Prostate gland (tissue), 2 donors: ENCODE measurements at regions not wholly inside any gene's neighbourhood (a gene's known extent, or its start where the extent isn't known, plus 50 kb on each side); places are given as distances from the start of the nearest gene placed in this dataset.

Experiments used
- DNase-seq: peaks from one replicate; pipeline ENCODE4 v3.0.0-alpha.2; 2019; ENCODE audit warnings: low spot score
- H3K27ac ChIP-seq, 2 donors: fragments of 200-600 bp; sonication (generic); 2 replicates each; pipeline ENCODE4 v1.5.1; 2017 to 2019
- H3K27me3 ChIP-seq: fragments of 200-600 bp; sonication (generic); replicated peaks from 2 replicates; pipeline ENCODE4 v1.5.1; 2019; ENCODE audit not compliant: insufficient read depth
- H3K36me3 ChIP-seq, 2 donors: fragments of 200-600 bp; sonication (generic); 1 replicate in 1 of 2; 2 replicates in 1 of 2; pipeline versions ENCODE4 v1.5.1 to v1.8.1; 2017 to 2019
- H3K4me1 ChIP-seq: fragments of 200-600 bp; sonication (generic); replicated peaks from 2 replicates; pipeline ENCODE4 v1.5.1; 2019
- H3K4me3 ChIP-seq, 2 donors: fragments of 200-600 bp; sonication (generic); 2 replicates each; pipeline ENCODE4 v1.5.1; 2017 to 2019
- H3K9me3 ChIP-seq: fragments of 200-600 bp; sonication (generic); 2 replicates; pipeline ENCODE4 v1.5.1; 2017
- CTCF ChIP-seq, 4 experiments: fragments of 200-600 bp in 2 of 4; fragments of 450-650 bp in 2 of 4; sonication (generic) in 2 of 4; IDR thresholded peaks; 1 replicate in 3 of 4; 2 replicates in 1 of 4; pipeline ENCODE4 v1.5.1; 2016 to 2019; ENCODE audit warnings: antibody characterized with exemption in 4 of 4, mild to moderate bottlenecking in 2 of 4, moderate library complexity in 2 of 4
- POLR2A ChIP-seq: fragments of 450-650 bp; IDR thresholded peaks from one replicate; pipeline ENCODE4 v1.6.1; 2016; ENCODE audit warnings: antibody characterized with exemption, mild to moderate bottlenecking
- POLR2AphosphoS5 ChIP-seq: sonication (generic); formaldehyde crosslinking; IDR thresholded peaks from one replicate; pipeline ENCODE4 v1.6.1; 2017; ENCODE audit warnings: antibody characterized with exemption
- WGBS: methylation state at CpG from one replicate; pipeline ENCODE4 v1.1.5; 2018; 5-methylcytosine and 5-hydroxymethylcytosine counted together
- intact Hi-C: fragments of 100-400 bp; cut with DNase I; formaldehyde crosslinking; loops from one replicate; pipeline ENCODE4 v1.14.2; 2022

GRCh38 chr6:91730710-91731109, 1143.8 kb upstream of the MAP3K7 start:
- Histone ChIP-seq H3K36me3 (no peaks in the 10 kb centered on the region), H3K4me3 (no peak overlapping the region), H3K27ac (no peak overlapping the region), H3K4me1 (no peaks in the 10 kb centered on the region), H3K9me3 (no peaks in the 10 kb centered on the region), H3K27me3 (no peaks in the 10 kb centered on the region)
- no peak for DNase-seq
- intact Hi-C loops: no loop called here
- WGBS: 79% methylated on average over 2 of the region's 2 CpGs
- no peak for TF ChIP-seq POLR2AphosphoS5
- no peak for TF ChIP-seq CTCF (IDR thresholded peaks at IDR 0.05)
- TF ChIP-seq POLR2A: no peak

DNA sequence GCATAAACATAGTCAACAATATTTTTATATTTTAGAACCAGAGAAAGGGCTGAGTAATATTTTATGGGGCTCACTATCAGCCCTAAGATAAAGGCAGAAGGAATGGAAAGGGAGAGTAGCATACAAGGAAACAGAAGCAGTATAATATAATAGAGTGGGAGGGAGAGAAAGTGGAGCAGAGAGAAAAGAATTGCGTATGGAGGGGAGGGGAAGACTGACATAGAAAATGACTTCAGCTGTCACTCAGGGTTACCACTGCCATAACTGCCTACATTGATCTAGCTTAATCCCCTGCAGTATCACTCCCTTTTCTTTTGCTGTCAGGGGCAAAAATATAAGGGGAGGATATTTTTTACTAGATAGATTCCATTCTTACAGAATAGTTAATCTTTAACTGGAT, 1133.5 kb upstream of the MAP3K7 start:
- Histone ChIP-seq H3K27me3 (no peaks in the 10 kb centered on the region), H3K4me3 (no peak overlapping the region), H3K9me3 (no peaks in the 10 kb centered on the region), H3K27ac (no peak overlapping the region), H3K4me1 (no peaks in the 10 kb centered on the region), H3K36me3 (no peaks in the 10 kb centered on the region)
- no peak for TF ChIP-seq POLR2AphosphoS5
- no peak for TF ChIP-seq POLR2A
- TF ChIP-seq CTCF (IDR thresholded peaks at IDR 0.05): no peak
- 47% methylated on average over 1 of the region's 1 CpG for WGBS
- no peak for DNase-seq
- intact Hi-C loops: no loop called here

GRCh38 chr6:91719414-91719813, 1132.5 kb upstream of the MAP3K7 start:
- 28% methylated on average over 1 of the region's 1 CpG for WGBS
- Histone ChIP-seq H3K4me3 (no peak overlapping the region), H3K9me3 (no peaks in the 10 kb centered on the region), H3K36me3 (no peaks in the 10 kb centered on the region), H3K27me3 (no peaks in the 10 kb centered on the region), H3K27ac (no peak overlapping the region), H3K4me1 (no peaks in the 10 kb centered on the region)
- TF ChIP-seq CTCF (IDR thresholded peaks at IDR 0.05) (no peak), POLR2A (no peak), POLR2AphosphoS5 (no peak)
- DNase-seq: no peak
- intact Hi-C loops: no loop called here

- DNase-seq: no peak
- H3K27me3 ChIP-seq: no peaks in the 10 kb centered on the region
- H3K36me3 ChIP-seq: no peaks in the 10 kb centered on the region
- H3K4me3 ChIP-seq: no peak overlapping the region
- no peaks in the 10 kb centered on the region for H3K4me1 ChIP-seq
- H3K27ac ChIP-seq: no peak overlapping the region
- intact Hi-C loops: no loop called here
- 83% methylated on average over 2 of the region's 2 CpGs for WGBS
- H3K9me3 ChIP-seq: no peaks in the 10 kb centered on the region
- no peak for TF ChIP-seq POLR2AphosphoS5
- TF ChIP-seq CTCF (IDR thresholded peaks at IDR 0.05): no peak
- TF ChIP-seq POLR2A: no peak
Observed at GRCh38 chr6:91718198-91718597, 1131.3 kb upstream of the MAP3K7 start.

- H3K27me3 ChIP-seq: no peaks in the 10 kb centered on the region
- DNase-seq: no peak
- no peaks in the 10 kb centered on the region for H3K36me3 ChIP-seq
- intact Hi-C loops: no loop called here
- H3K4me3 ChIP-seq: no peak overlapping the region
- H3K9me3 ChIP-seq: no peaks in the 10 kb centered on the region
- no peak overlapping the region for H3K27ac ChIP-seq
- TF ChIP-seq POLR2A: no peak
- no peak for TF ChIP-seq CTCF (IDR thresholded peaks at IDR 0.05)
- no peak for TF ChIP-seq POLR2AphosphoS5
- H3K4me1 ChIP-seq: no peaks in the 10 kb centered on the region
Observed at GRCh38 chr6:91717094-91717493, 1130.2 kb upstream of the MAP3K7 start.
